Spinal cord (tissue), 9 donors: ENCODE measurements at regions not wholly inside any gene's neighbourhood (a gene's known extent, or its start where the extent isn't known, plus 50 kb on each side); places are given as distances from the start of the nearest gene placed in this dataset.
A peak's percentile ranks its signal among the peaks of the same experiment; 100 is the strongest.

Source experiments
- DNase-seq, 6 donors: peaks; one replicate each; pipeline versions ENCODE4 v3.0.0 to v3.0.0-alpha.2; 2013 to 2015; ENCODE audit warnings: low spot score in 6 of 6, low read depth in 4 of 6
- H3K27ac ChIP-seq: one replicate; pipeline ENCODE4 v1.5.1; 2013; ENCODE audit warnings: low read depth, low read length, control low read depth
- H3K27me3 ChIP-seq: one replicate; pipeline ENCODE4 v1.6.1; 2013; ENCODE audit warnings: low read length; ENCODE audit not compliant: control insufficient read depth, insufficient read depth
- H3K36me3 ChIP-seq: one replicate; pipeline ENCODE4 v1.6.1; 2013; ENCODE audit warnings: low read length; ENCODE audit not compliant: control insufficient read depth, insufficient read depth
- H3K4me1 ChIP-seq: one replicate; pipeline ENCODE4 v1.6.1; 2013; ENCODE audit warnings: low read length; ENCODE audit not compliant: control insufficient read depth, insufficient read depth
- H3K4me3 ChIP-seq: one replicate; pipeline ENCODE4 v1.5.1; 2013; ENCODE audit warnings: low read depth, low read length, control low read depth
- H3K9me3 ChIP-seq: one replicate; pipeline ENCODE4 v1.6.1; 2013; ENCODE audit warnings: low read length; ENCODE audit not compliant: control insufficient read depth, insufficient read depth
- WGBS: methylation state at CpG from one replicate; pipeline ENCODE4 v1.1.5; 2013; ENCODE audit warnings: missing lambda C conversion rate; ENCODE audit not compliant: insufficient coverage; 5-methylcytosine and 5-hydroxymethylcytosine counted together
- donor health status: healthy.

DNA sequence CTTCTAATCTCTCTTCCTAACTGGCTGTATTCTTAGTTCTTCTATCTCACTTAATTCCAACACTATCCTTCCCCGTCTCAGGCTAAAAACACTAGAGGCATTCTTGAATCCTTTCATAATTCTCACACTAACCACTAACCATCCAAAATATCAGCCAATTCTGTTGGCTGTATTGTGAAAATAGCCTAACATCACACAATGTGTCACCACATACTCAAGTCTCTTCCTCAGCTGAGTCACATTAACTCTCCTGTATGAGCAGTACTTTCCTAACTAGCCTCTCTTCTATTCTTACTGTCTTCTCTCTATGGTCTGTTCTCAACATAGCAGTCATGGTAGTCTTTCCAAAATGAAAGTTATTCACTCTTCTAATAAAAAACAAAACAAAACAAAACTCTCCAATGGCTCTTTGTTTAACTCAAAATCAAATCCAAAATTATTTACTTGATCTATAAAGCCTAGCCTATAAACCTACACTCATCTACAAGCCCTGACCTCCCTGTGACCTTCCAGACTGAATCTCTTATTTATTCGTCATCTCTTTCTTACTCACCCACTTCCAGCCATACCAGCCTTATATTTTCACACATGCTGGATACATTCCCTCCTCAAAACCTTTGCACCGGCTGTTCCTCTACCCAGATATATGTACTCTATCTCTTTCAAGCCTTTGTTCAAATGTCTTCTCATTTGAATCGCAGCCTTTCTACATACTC, 445.9 kb downstream of the TLL1 start:
- WGBS: 80% methylated on average over 3 of the region's 4 CpGs
- H3K36me3 ChIP-seq: no peaks in the 10 kb centered on the region
- no peaks in the 10 kb centered on the region for H3K4me1 ChIP-seq
- H3K27me3 ChIP-seq: no peaks in the 10 kb centered on the region
- no peak overlapping the region for H3K4me3 ChIP-seq
- no peaks in the 10 kb centered on the region for H3K9me3 ChIP-seq
- DNase-seq: no peak
- H3K27ac ChIP-seq: no peak overlapping the region

- WGBS: no CpG with 5 or more reads among the region's 2 CpGs
Observed at GRCh38 chr4:166323250-166323649, 450.2 kb downstream of the TLL1 start.

DNA sequence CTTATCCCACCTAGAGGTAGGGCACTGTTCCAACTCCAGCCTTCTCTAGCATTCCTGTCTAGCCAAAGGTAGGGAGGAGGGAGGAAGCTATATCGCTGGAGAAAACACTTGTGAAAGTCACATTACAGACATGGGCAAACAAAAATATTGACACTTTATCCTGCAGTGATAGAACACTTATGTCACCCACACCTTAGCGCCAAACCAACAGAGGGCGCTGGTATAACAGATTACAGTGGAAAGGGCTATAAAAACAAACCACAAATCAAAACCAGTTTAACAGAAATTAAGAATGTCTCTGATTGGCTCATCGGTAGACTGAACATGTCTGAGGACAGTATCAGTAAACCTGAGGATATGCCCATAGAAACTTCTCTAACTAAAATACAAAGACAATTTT, 451.3 kb downstream of the TLL1 start:
- Histone ChIP-seq H3K27ac (no peak overlapping the region), H3K27me3 (no peaks in the 10 kb centered on the region), H3K9me3 (no peaks in the 10 kb centered on the region), H3K36me3 (no peaks in the 10 kb centered on the region), H3K4me3 (no peak overlapping the region), H3K4me1 (no peaks in the 10 kb centered on the region)
- DNase-seq: no peak
- WGBS: no CpG with 5 or more reads among the region's 4 CpGs

More at GRCh38 chr4:166323250-166323649, 450.2 kb downstream of the TLL1 start:
- Histone ChIP-seq H3K4me3 (no peak overlapping the region), H3K27me3 (no peaks in the 10 kb centered on the region), H3K4me1 (no peaks in the 10 kb centered on the region), H3K36me3 (no peaks in the 10 kb centered on the region), H3K9me3 (no peaks in the 10 kb centered on the region), H3K27ac (no peak overlapping the region)
- DNase-seq: no peak

GRCh38 chr4:166335256-166335938, 462.4 kb downstream of the TLL1 start:
- no peaks in the 10 kb centered on the region for H3K27me3 ChIP-seq
- 95% methylated on average over 2 of the region's 4 CpGs for WGBS
- H3K4me1 ChIP-seq: no peaks in the 10 kb centered on the region
- H3K9me3 ChIP-seq: peaks cover 1% of the 10 kb centered on the region
- no peak for DNase-seq
- no peak overlapping the region for H3K4me3 ChIP-seq
- no peaks in the 10 kb centered on the region for H3K36me3 ChIP-seq
- no peak overlapping the region for H3K27ac ChIP-seq

GRCh38 chr4:166341992-166342391, 469.0 kb downstream of the TLL1 start:
- no peak overlapping the region for H3K4me3 ChIP-seq
- H3K9me3 ChIP-seq: no peaks in the 10 kb centered on the region
- no peak overlapping the region for H3K27ac ChIP-seq
- no peaks in the 10 kb centered on the region for H3K27me3 ChIP-seq
- no CpG with 5 or more reads among the region's 4 CpGs for WGBS
- no peaks in the 10 kb centered on the region for H3K4me1 ChIP-seq
- no peaks in the 10 kb centered on the region for H3K36me3 ChIP-seq
- DNase-seq: no peak

DNA sequence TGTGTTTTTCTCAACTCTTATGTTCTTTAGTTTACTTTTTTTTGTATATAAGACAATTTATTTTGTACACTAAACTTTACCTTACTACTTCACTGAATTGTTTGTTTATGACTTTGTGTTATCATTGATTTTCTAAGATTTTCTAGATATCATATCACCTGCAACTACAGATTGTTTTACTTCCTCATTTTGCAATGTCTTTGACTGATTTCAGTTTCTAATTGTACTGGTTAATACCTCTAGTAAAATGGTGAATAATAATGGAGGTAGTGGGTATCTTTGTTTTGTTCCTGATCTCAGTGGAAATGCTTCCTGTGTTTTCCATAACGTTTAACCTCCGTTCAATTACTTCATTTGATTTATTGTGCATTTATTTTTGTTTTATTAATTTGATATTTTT, 490.2 kb downstream of the TLL1 start:
- WGBS: no CpG with 5 or more reads among the region's 2 CpGs
- no peak overlapping the region for H3K4me3 ChIP-seq
- no peaks in the 10 kb centered on the region for H3K4me1 ChIP-seq
- H3K36me3 ChIP-seq: no peaks in the 10 kb centered on the region
- DNase-seq: no peak
- no peaks in the 10 kb centered on the region for H3K9me3 ChIP-seq
- no peak overlapping the region for H3K27ac ChIP-seq
- no peaks in the 10 kb centered on the region for H3K27me3 ChIP-seq

DNA sequence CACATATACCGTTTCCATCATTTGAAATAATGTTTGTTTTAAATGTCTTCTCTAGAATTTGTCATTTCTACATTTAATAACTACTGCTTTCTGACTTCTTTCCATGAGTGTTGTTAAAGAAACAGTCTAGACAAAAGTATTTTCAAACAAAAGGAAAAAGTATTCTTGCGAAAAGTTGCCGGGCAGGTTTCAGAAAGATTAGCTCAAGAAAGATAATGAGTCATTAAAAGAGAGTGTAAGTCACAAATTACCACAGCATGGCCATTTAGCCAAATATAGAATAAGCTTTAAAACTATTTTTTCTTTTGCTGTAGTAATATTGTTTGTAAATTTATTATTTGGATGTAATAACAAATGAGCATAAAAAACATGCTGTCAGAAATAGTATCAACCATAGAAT, 493.0 kb downstream of the TLL1 start:
- H3K27me3 ChIP-seq: no peaks in the 10 kb centered on the region
- no peaks in the 10 kb centered on the region for H3K9me3 ChIP-seq
- no peak overlapping the region for H3K27ac ChIP-seq
- H3K4me3 ChIP-seq: no peak overlapping the region
- no CpG with 5 or more reads among the region's 3 CpGs for WGBS
- no peak for DNase-seq
- H3K4me1 ChIP-seq: no peaks in the 10 kb centered on the region
- no peaks in the 10 kb centered on the region for H3K36me3 ChIP-seq

DNA sequence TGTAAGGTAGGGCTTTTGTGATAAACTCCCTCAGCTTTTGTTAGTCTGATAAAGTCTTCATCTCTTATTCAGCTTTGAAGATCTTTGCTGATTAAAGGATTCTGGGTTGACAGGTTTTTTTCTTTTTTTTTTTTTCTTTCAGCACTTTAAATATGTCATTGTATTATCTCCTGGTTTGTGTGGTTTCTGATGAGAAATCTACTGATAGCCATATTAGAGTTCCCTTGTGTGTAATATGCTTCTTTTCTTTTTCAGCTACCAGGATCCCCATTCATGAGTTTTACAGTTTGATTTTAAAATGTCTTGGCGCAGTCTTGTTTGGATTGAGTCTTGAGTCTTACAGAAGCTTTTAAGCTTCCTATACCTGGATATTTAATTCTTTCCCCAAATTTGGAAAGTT, 504.5 kb downstream of the TLL1 start:
- DNase-seq: no peak
- H3K4me3 ChIP-seq: no peak overlapping the region
- H3K27me3 ChIP-seq: no peaks in the 10 kb centered on the region

GRCh38 chr4:166386491-166387360, 513.7 kb downstream of the TLL1 start:
- H3K36me3 ChIP-seq: no peaks in the 10 kb centered on the region
- WGBS: no CpG with 5 or more reads among the region's 6 CpGs
- H3K27ac ChIP-seq: no peak overlapping the region
- H3K9me3 ChIP-seq: no peaks in the 10 kb centered on the region
- no peaks in the 10 kb centered on the region for H3K27me3 ChIP-seq
- no peak overlapping the region for H3K4me3 ChIP-seq
- peak in 1 of 6 donors; percentile 65 for DNase-seq
- H3K4me1 ChIP-seq: no peaks in the 10 kb centered on the region

More for the DNA sequence above, 504.5 kb downstream of the TLL1 start:
- Histone ChIP-seq H3K9me3 (peaks cover 6% of the 10 kb centered on the region), H3K36me3 (no peaks in the 10 kb centered on the region), H3K4me1 (no peaks in the 10 kb centered on the region), H3K27ac (no peak overlapping the region)
- no CpG with 5 or more reads among the region's 1 CpG for WGBS
